HFFc6 (cell line): ENCODE measurements at regions not wholly inside any gene's neighbourhood (a gene's known extent, or its start where the extent isn't known, plus 50 kb on each side); places are given as distances from the start of the nearest gene placed in this dataset.

Source experiments
- DNase-seq: peaks from one replicate; pipeline ENCODE4 v3.0.0-alpha.2; 2018
- H3K27ac Mint-ChIP-seq: 2 replicates; pipeline ENCODE4 v1.8.0; 2020; ENCODE audit warnings: mild to moderate bottlenecking, mixed read lengths
- H3K27me3 Mint-ChIP-seq: 2 replicates; pipeline ENCODE4 v1.8.0; 2021; ENCODE audit warnings: mild to moderate bottlenecking, moderate library complexity, mixed read lengths; ENCODE audit not compliant: insufficient read depth
- H3K36me3 Mint-ChIP-seq: 2 replicates; pipeline ENCODE4 v1.8.0; 2021; ENCODE audit warnings: low read depth, mixed read lengths
- H3K4me1 Mint-ChIP-seq: 2 replicates; pipeline ENCODE4 v1.8.0; 2020; ENCODE audit warnings: low read depth, mixed read lengths
- H3K4me3 Mint-ChIP-seq: 2 replicates; pipeline ENCODE4 v1.8.0; 2020; ENCODE audit warnings: mild to moderate bottlenecking, moderate library complexity, mixed read lengths
- H3K9me3 Mint-ChIP-seq: 2 replicates; pipeline ENCODE4 v1.8.0; 2020; ENCODE audit warnings: mild to moderate bottlenecking, mixed read lengths
- TF ChIP-seq, protein P1 (sequence below): fragments of 200-600 bp; sonication (generic); IDR thresholded peaks from 2 replicates; pipeline ENCODE4 v1.5.0; 2021; ENCODE audit warnings: antibody characterized with exemption, mild to moderate bottlenecking

DNA sequence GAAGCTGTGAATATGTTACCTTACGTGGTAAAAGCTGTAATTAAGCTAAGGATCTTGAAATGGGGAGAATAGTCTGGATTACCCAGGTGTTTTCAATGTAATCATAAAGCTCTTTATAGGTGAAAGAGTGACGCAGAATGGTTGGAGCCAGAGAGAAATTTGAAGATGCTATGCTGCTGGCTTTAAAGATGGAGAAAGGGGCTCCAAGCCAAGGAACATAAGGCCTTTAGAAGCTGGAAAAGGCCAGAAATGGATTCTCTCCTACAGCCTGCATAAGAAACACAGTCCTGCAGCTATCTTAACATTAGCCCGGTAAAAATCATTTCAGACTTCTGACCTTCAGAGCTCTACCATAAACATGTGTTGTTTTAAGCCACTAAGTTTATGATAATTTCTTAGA is 243.3 kb upstream of the VLDLR start:
- H3K27ac Mint-ChIP-seq: no peak overlapping the region
- TF ChIP-seq, protein P1, sequence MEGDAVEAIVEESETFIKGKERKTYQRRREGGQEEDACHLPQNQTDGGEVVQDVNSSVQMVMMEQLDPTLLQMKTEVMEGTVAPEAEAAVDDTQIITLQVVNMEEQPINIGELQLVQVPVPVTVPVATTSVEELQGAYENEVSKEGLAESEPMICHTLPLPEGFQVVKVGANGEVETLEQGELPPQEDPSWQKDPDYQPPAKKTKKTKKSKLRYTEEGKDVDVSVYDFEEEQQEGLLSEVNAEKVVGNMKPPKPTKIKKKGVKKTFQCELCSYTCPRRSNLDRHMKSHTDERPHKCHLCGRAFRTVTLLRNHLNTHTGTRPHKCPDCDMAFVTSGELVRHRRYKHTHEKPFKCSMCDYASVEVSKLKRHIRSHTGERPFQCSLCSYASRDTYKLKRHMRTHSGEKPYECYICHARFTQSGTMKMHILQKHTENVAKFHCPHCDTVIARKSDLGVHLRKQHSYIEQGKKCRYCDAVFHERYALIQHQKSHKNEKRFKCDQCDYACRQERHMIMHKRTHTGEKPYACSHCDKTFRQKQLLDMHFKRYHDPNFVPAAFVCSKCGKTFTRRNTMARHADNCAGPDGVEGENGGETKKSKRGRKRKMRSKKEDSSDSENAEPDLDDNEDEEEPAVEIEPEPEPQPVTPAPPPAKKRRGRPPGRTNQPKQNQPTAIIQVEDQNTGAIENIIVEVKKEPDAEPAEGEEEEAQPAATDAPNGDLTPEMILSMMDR: no peak
- peaks cover 5% of the 10 kb centered on the region; the same call in 1 of the 2 replicates for H3K9me3 Mint-ChIP-seq
- H3K4me3 Mint-ChIP-seq: no peak overlapping the region
- H3K27me3 Mint-ChIP-seq: peaks cover 2% of the 10 kb centered on the region
- no peaks in the 10 kb centered on the region for H3K36me3 Mint-ChIP-seq
- DNase-seq: no peak
- H3K4me1 Mint-ChIP-seq: no peaks in the 10 kb centered on the region

DNA sequence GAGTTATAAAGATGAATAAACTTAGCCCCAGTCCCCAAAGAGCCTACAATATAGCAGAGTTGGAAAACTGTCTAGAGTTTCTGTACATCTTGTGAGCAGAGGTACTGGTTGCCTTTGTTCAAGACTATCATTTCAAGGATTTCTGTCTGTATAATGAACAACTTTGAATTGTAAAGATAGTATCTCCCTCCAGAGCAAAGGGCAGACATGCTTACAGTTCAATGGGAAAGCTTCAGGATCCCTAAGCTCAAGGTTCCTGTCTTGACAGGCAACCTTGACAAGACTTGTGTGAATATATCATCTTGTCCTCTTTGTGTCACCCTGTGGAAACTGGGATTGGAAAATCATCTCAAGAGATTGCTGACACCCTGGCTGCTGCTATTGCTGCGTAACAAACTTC is 242.8 kb upstream of the VLDLR start:
- H3K36me3 Mint-ChIP-seq: no peaks in the 10 kb centered on the region
- TF ChIP-seq, protein P1: no peak
- no peak overlapping the region for H3K4me3 Mint-ChIP-seq
- peaks cover 2% of the 10 kb centered on the region for H3K27me3 Mint-ChIP-seq
- H3K9me3 Mint-ChIP-seq: peaks cover under 1% of the 10 kb centered on the region; the same call in 1 of the 2 replicates
- no peaks in the 10 kb centered on the region for H3K4me1 Mint-ChIP-seq
- H3K27ac Mint-ChIP-seq: no peak overlapping the region
- DNase-seq: no peak

GRCh38 chr9:2384741-2385140 is 236.8 kb upstream of the VLDLR start:
- TF ChIP-seq, protein P1: no peak
- no peak overlapping the region for H3K4me3 Mint-ChIP-seq
- no peaks in the 10 kb centered on the region for H3K36me3 Mint-ChIP-seq
- H3K27me3 Mint-ChIP-seq: peaks cover 2% of the 10 kb centered on the region
- H3K4me1 Mint-ChIP-seq: no peaks in the 10 kb centered on the region
- DNase-seq: no peak
- no peaks in the 10 kb centered on the region for H3K9me3 Mint-ChIP-seq
- H3K27ac Mint-ChIP-seq: no peak overlapping the region

GRCh38 chr9:2385746-2386145 is 235.8 kb upstream of the VLDLR start:
- TF ChIP-seq, protein P1: no peak
- Mint-ChIP-seq H3K27ac (no peak overlapping the region), H3K4me1 (no peaks in the 10 kb centered on the region), H3K9me3 (no peaks in the 10 kb centered on the region), H3K27me3 (peaks cover 2% of the 10 kb centered on the region), H3K4me3 (no peak overlapping the region), H3K36me3 (no peaks in the 10 kb centered on the region)
- DNase-seq: no peak

GRCh38 chr9:2386566-2386965 is 235.0 kb upstream of the VLDLR start:
- peaks cover 2% of the 10 kb centered on the region for H3K27me3 Mint-ChIP-seq
- H3K4me3 Mint-ChIP-seq: no peak overlapping the region
- no peak overlapping the region for H3K27ac Mint-ChIP-seq
- no peaks in the 10 kb centered on the region for H3K36me3 Mint-ChIP-seq
- H3K4me1 Mint-ChIP-seq: no peaks in the 10 kb centered on the region
- TF ChIP-seq, protein P1: no peak
- DNase-seq: no peak
- H3K9me3 Mint-ChIP-seq: no peaks in the 10 kb centered on the region

DNA sequence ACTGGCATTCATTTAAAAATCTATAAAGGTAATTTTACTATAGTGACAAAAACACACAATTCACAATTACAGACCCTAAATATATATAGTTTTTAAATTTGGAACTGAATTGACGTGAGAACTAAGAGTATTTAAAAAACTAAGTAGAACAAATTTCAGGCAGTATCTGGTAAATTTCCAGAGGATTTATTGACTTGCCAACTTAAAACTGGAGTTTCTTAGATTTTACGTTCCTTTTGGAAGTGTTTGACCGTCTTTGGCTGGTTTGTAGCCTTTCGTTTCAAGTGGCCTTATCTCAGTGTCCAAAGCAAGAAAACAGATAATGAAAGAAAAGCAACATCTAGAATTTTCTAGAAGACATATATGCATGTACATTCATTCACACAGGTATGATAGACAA is 234.4 kb upstream of the VLDLR start:
- Mint-ChIP-seq H3K9me3 (no peaks in the 10 kb centered on the region), H3K27ac (no peak overlapping the region), H3K36me3 (no peaks in the 10 kb centered on the region), H3K27me3 (peaks cover 2% of the 10 kb centered on the region), H3K4me1 (no peaks in the 10 kb centered on the region), H3K4me3 (no peak overlapping the region)
- DNase-seq: no peak
- TF ChIP-seq, protein P1: no peak
